Erythroblast (primary cell): ENCODE measurements at regions not wholly inside any gene's neighbourhood (a gene's known extent, or its start where the extent isn't known, plus 50 kb on each side); places are given as distances from the start of the nearest gene placed in this dataset.

ENCODE experiments used
- GATA1 ChIP-seq: IDR thresholded peaks from 2 replicates; pipeline ENCODE4 v1.6.1; 2011; ENCODE audit warnings: low read depth, mild to moderate bottlenecking, control low read depth, low read length, moderate library complexity
- POLR2A ChIP-seq: IDR thresholded peaks from 2 replicates; pipeline ENCODE4 v1.6.1; 2011; ENCODE audit warnings: mild to moderate bottlenecking, low read length

- TF ChIP-seq POLR2A: no peak
- TF ChIP-seq GATA1: no peak
Observed at GRCh38 chr11:119940401-119940976, 197.4 kb downstream of the TRIM29 start.
